ENCODE measurements at regions not wholly inside any gene's neighbourhood (a gene's known extent, or its start where the extent isn't known, plus 50 kb on each side); places are given as distances from the start of the nearest gene placed in this dataset.
"Not testable (repeated sequence)": the region's sequence is repeated elsewhere in the genome, so short reads cannot be mapped to it uniquely, and the experiment has no call there.

GRCh38 chr11:13552784-13553183, 57.0 kb upstream of the PTH start:
- no peak overlapping the region for H3K4me3 ChIP-seq (ENCODE audit: low read depth, low read length)
- no peak for DNase-seq (ENCODE audit: low read depth)
- TF ChIP-seq CTCF (IDR thresholded peaks at IDR 0.05; ENCODE audit: low read depth, low read length, missing control alignments) = no peak

DNA sequence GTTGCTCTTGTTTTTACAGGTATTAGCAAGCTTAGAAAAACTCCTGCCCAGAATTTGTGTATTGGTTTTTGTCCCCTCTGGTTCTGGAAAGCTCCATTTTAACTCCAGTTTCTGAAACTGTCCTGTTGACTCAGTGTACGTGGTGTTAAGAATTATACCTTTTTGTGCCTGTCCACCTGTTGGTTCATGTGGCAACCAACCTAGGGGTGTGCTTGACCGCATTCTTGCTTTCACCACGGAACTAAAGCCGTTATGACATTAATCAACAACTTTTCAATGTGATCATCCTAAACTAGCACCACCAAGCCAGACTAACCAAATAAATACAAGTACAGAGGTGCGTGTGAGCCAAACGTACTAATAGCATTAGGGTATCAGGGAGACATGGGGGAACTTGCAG, 56.0 kb upstream of the PTH start:
- no peak for DNase-seq (ENCODE audit: low read depth)
- H3K4me3 ChIP-seq (ENCODE audit: low read depth, low read length) = no peak overlapping the region
- TF ChIP-seq CTCF (IDR thresholded peaks at IDR 0.05; ENCODE audit: low read depth, low read length, missing control alignments) = no peak

DNA sequence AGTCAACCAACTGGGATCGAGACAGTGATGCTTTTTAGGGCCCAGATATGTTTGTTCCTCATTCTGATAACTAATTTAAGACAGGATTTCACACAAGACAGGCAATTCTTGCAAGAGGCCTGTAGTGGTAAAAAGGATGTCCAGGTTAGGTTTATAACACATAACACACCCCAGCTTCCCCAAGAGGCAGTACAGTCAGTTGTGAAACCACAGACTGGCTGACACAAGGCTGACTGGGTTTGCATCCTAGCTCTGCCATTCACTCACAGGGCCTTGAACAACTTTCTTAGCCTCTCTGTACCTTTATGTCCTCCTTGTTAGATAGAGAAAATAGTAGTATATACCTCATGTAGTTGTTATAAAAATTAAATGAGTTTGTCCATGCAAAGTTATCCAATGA, 55.0 kb upstream of the PTH start:
- no peak overlapping the region for H3K4me3 ChIP-seq (ENCODE audit: low read depth, low read length)
- no peak for DNase-seq (ENCODE audit: low read depth)
- TF ChIP-seq CTCF (IDR thresholded peaks at IDR 0.05; ENCODE audit: low read depth, low read length, missing control alignments) = no peak

GRCh38 chr11:13546092-13546491, 50.3 kb upstream of the PTH start:
- not testable (repeated sequence) for DNase-seq (ENCODE audit: low read depth); H3K4me3 ChIP-seq (ENCODE audit: low read depth, low read length)
